Breast epithelium (tissue), 3 donors: ENCODE measurements at regions not wholly inside any gene's neighbourhood (a gene's known extent, or its start where the extent isn't known, plus 50 kb on each side); places are given as distances from the start of the nearest gene placed in this dataset.

Experiments used
- POLR2AphosphoS5 ChIP-seq, 3 donors: sonication (generic); formaldehyde crosslinking; IDR thresholded peaks; one replicate each; pipeline ENCODE4 v1.6.1; 2017; ENCODE audit warnings: antibody characterized with exemption in 3 of 3
- TF ChIP-seq, protein P1 (sequence below), 3 donors: fragments of 450-650 bp; IDR thresholded peaks; one replicate each; pipeline ENCODE4 v1.5.1; 2016 to 2017; ENCODE audit warnings: antibody characterized with exemption in 3 of 3, mild to moderate bottlenecking in 3 of 3, moderate library complexity in 3 of 3

DNA sequence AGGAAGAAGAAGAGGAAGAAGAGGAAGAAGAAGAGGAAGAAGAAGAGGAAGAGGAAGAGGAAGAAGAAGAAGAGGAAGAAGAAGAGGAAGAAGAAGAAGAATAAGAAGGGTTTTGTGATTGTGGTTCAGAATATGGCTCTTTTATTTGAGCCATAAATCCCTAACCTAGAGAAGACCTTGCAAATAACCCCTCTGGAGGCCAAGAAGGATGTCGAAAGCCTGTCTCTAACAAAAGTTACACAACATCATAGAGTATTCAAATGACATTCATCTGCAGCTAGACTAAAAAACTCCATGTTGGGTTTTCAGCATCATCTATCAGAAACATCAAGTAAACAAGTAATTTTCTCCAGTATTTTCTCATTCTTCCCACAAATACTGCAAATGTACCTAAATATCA, 100.9 kb downstream of the RNASET2 start:
- TF ChIP-seq POLR2AphosphoS5 (IDR thresholded peaks at IDR 0.05), result no peak
- TF ChIP-seq, protein P1, sequence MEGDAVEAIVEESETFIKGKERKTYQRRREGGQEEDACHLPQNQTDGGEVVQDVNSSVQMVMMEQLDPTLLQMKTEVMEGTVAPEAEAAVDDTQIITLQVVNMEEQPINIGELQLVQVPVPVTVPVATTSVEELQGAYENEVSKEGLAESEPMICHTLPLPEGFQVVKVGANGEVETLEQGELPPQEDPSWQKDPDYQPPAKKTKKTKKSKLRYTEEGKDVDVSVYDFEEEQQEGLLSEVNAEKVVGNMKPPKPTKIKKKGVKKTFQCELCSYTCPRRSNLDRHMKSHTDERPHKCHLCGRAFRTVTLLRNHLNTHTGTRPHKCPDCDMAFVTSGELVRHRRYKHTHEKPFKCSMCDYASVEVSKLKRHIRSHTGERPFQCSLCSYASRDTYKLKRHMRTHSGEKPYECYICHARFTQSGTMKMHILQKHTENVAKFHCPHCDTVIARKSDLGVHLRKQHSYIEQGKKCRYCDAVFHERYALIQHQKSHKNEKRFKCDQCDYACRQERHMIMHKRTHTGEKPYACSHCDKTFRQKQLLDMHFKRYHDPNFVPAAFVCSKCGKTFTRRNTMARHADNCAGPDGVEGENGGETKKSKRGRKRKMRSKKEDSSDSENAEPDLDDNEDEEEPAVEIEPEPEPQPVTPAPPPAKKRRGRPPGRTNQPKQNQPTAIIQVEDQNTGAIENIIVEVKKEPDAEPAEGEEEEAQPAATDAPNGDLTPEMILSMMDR (IDR thresholded peaks at IDR 0.05), result no peak
